GM12878 (cell line): ENCODE measurements at regions not wholly inside any gene's neighbourhood (a gene's known extent, or its start where the extent isn't known, plus 50 kb on each side); places are given as distances from the start of the nearest gene placed in this dataset.

Source experiments
- ATAC-seq: fragments of 200-7000 bp; cut with Tn5 transposase; 3 replicates; pipeline ENCODE4 v1.9.1; 2020; ENCODE audit warnings: mild to moderate bottlenecking, moderate library complexity
- BruUV-seq: library from RNA; stranded (reverse); fragments of 400-500 nt; replicated peaks from 2 replicates; lab custom pipeline; 2021; lab: Mats Ljungman, UMichigan
- CTCF ChIA-PET: fragments of 300-600 bp; sonication (Branson Sonifier 250); formaldehyde crosslinking; extraction: SDS; loops from one replicate; lab custom pipeline; 2021; ENCODE audit warnings: inconsistent platforms; lab: Yijun Ruan, JAX
- POLR2A ChIA-PET: fragments of 350-600 bp; formaldehyde crosslinking; extraction: SDS; loops from one replicate; lab custom pipeline; 2021; ENCODE audit warnings: inconsistent platforms; lab: Charles Lee
- RAD21 ChIA-PET: fragments of 300-600 bp; sonication (Branson Sonifier 250); formaldehyde crosslinking; loops from one replicate; lab custom pipeline; 2023; ENCODE audit warnings: antibody characterized with exemption; ENCODE audit not compliant: unreplicated experiment; lab: Charles Lee
- SMC1A ChIA-PET: fragments of 300-600 bp; sonication (Branson Sonifier 250); formaldehyde crosslinking; loops from one replicate; lab custom pipeline; 2023; ENCODE audit not compliant: unreplicated experiment, uncharacterized antibody; lab: Charles Lee
- DNase-seq: peaks from one replicate; pipeline ENCODE4 v3.0.0-alpha.2; 2011; ENCODE audit warnings: low read depth, low spot score
- FAIRE-seq: peaks from 3 replicates; lab custom pipeline; 2011; peaks lifted over from hg19 to GRCh38; lab: Jason Lieb, UNC
- H2AFZ ChIP-seq: 2 replicates; pipeline ENCODE4 v1.6.0; 2011; ENCODE audit warnings: low read depth, low read length, control low read depth; ENCODE audit not compliant: control insufficient read depth
- H3K27ac ChIP-seq: 2 replicates; pipeline ENCODE4 v1.5.1; 2011; ENCODE audit warnings: control low read depth; ENCODE audit not compliant: control insufficient read depth, insufficient read depth
- H3K27me3 ChIP-seq, 2 experiments: replicated peaks in 1 of 2; 2 replicates each; pipeline versions ENCODE4 v1.6.0 to v1.6.1; 2011; ENCODE audit warnings: low read length in 1 of 2; ENCODE audit not compliant: control insufficient read depth in 2 of 2, insufficient read depth in 2 of 2
- H3K36me3 ChIP-seq, 2 experiments: 2 replicates each; pipeline ENCODE4 v1.5.1; 2011; ENCODE audit warnings: low read length in 1 of 2; ENCODE audit not compliant: control insufficient read depth in 2 of 2, insufficient read depth in 2 of 2
- H3K4me1 ChIP-seq: 2 replicates; pipeline ENCODE4 v1.6.1; 2011; ENCODE audit warnings: mild to moderate bottlenecking, low read length, moderate library complexity, mixed read lengths; ENCODE audit not compliant: control insufficient read depth, insufficient read depth
- H3K4me2 ChIP-seq: 2 replicates; pipeline ENCODE4 v1.6.0; 2011; ENCODE audit warnings: control low read depth; ENCODE audit not compliant: control insufficient read depth, insufficient read depth
- H3K4me3 ChIP-seq: fragments of 200-600 bp; sonication (generic); 2 replicates; pipeline ENCODE4 v1.5.1; 2016
- H3K79me2 ChIP-seq: 2 replicates; pipeline ENCODE4 v1.6.0; 2011; ENCODE audit warnings: low read length; ENCODE audit not compliant: control insufficient read depth, insufficient read depth
- H3K9ac ChIP-seq: 2 replicates; pipeline ENCODE4 v1.8.0; 2011; ENCODE audit warnings: low read length, control low read depth, mixed read lengths; ENCODE audit not compliant: control insufficient read depth, insufficient read depth
- H3K9me3 ChIP-seq: replicated peaks from 3 replicates; pipeline ENCODE4 v1.5.1; 2011; ENCODE audit warnings: mild to moderate bottlenecking, low read length; ENCODE audit not compliant: control insufficient read depth, insufficient read depth
- H4K20me1 ChIP-seq: 2 replicates; pipeline ENCODE4 v1.6.0; 2011; ENCODE audit not compliant: control insufficient read depth, insufficient read depth
- BHLHE40 ChIP-seq, 2 experiments: fragments of 450-650 bp in 1 of 2; IDR thresholded peaks; 2 replicates each; pipeline ENCODE4 v1.6.1; 2011 to 2017; ENCODE audit warnings: low read depth in 2 of 2, borderline replicate concordance in 1 of 2, improper control_type of control experiment in 1 of 2, low read length in 1 of 2, mild to moderate bottlenecking in 1 of 2
- CHD4 ChIP-seq: fragments of 200-600 bp; sonication (generic); IDR thresholded peaks from 2 replicates; pipeline ENCODE4 v1.6.1; 2016; ENCODE audit warnings: mild to moderate bottlenecking
- CREB1 ChIP-seq: IDR thresholded peaks from 2 replicates; pipeline ENCODE4 v1.6.1; 2012; ENCODE audit warnings: low read depth, mild to moderate bottlenecking, inconsistent platforms
- ELK1 ChIP-seq: IDR thresholded peaks from 2 replicates; pipeline ENCODE4 v1.6.1; 2012; ENCODE audit warnings: low read depth, low read length, improper control_type of control experiment
- ESRRA ChIP-seq: IDR thresholded peaks from 2 replicates; pipeline ENCODE4 v1.6.1; 2012; ENCODE audit warnings: mild to moderate bottlenecking, low read length, improper control_type of control experiment
- JUND ChIP-seq: IDR thresholded peaks from 2 replicates; pipeline ENCODE4 v1.6.1; 2012; ENCODE audit warnings: low read depth, mild to moderate bottlenecking, low read length, improper control_type of control experiment, moderate library complexity
- MTA2 ChIP-seq: fragments of 450-650 bp; IDR thresholded peaks from 2 replicates; pipeline ENCODE4 v1.6.1; 2016; ENCODE audit warnings: low read depth, mild to moderate bottlenecking, moderate library complexity
- NBN ChIP-seq: fragments of 450-650 bp; IDR thresholded peaks from 2 replicates; pipeline ENCODE4 v1.6.1; 2016
- NFYA ChIP-seq: IDR thresholded peaks from 2 replicates; pipeline ENCODE4 v1.6.1; 2011; ENCODE audit warnings: low read depth, mild to moderate bottlenecking, low read length, improper control_type of control experiment, borderline replicate concordance
- NR2C1 ChIP-seq: fragments of 450-650 bp; IDR thresholded peaks from 2 replicates; pipeline ENCODE4 v1.6.1; 2017; ENCODE audit warnings: antibody characterized with exemption, mild to moderate bottlenecking, moderate library complexity
- NRF1 ChIP-seq: conservative IDR thresholded peaks from 2 replicates; pipeline ENCODE4 v1.6.1; 2011; ENCODE audit warnings: mild to moderate bottlenecking, low read depth, low read length, improper control_type of control experiment
- PAX8 ChIP-seq: fragments of 450-650 bp; IDR thresholded peaks from 2 replicates; pipeline ENCODE4 v1.6.1; 2017; ENCODE audit warnings: mild to moderate bottlenecking, moderate library complexity
- POLR2AphosphoS2 ChIP-seq: IDR thresholded peaks from 2 replicates; pipeline ENCODE4 v1.6.1; 2011; ENCODE audit warnings: low read depth, mild to moderate bottlenecking, low read length, improper control_type of control experiment, moderate library complexity
- RELA ChIP-seq: fragments of 450-650 bp; IDR thresholded peaks from 2 replicates; pipeline ENCODE4 v1.8.0; 2014; ENCODE audit warnings: borderline replicate concordance; ENCODE audit not compliant: partially characterized antibody
- RUNX3 ChIP-seq: IDR thresholded peaks from 2 replicates; pipeline ENCODE4 v1.6.1; 2012; ENCODE audit warnings: low read length, inconsistent platforms
- SP1 ChIP-seq: IDR thresholded peaks from one replicate; pipeline ENCODE4 v1.6.1; 2011; ENCODE audit warnings: low read depth, low read length
- STAT1 ChIP-seq: fragments of 450-650 bp; conservative IDR thresholded peaks from 2 replicates; pipeline ENCODE4 v1.6.1; 2014; ENCODE audit warnings: antibody characterized with exemption, mild to moderate bottlenecking
- ZNF24 ChIP-seq: fragments of 450-650 bp; IDR thresholded peaks from 2 replicates; pipeline ENCODE4 v1.6.1; 2017; ENCODE audit warnings: antibody characterized with exemption, mild to moderate bottlenecking
- ZNF592 ChIP-seq: fragments of 450-650 bp; IDR thresholded peaks from 2 replicates; pipeline ENCODE4 v1.6.1; 2017; ENCODE audit warnings: mild to moderate bottlenecking, moderate library complexity
- WGBS: methylation state at CpG from one replicate; pipeline ENCODE4 v1.1.6; 2016; ENCODE audit warnings: low lambda C conversion rate; ENCODE audit not compliant: insufficient replicate concordance, insufficient coverage; ENCODE audit errors: missing lambda C conversion rate; 5-methylcytosine and 5-hydroxymethylcytosine counted together
- in situ Hi-C: fragments of 300-500 bp; cut with MboI; formaldehyde crosslinking; loops from 9 replicates; pipeline ENCODE4 v1.14.3; 2018; ENCODE audit warnings: mixed read lengths
- intact Hi-C: fragments of 100-400 bp; cut with micrococcal nuclease; formaldehyde crosslinking; loops from one replicate; pipeline ENCODE4 v1.14.2; 2022; ENCODE audit not compliant: unreplicated experiment

GRCh38 chr10:78162853-78163252 is 129.2 kb downstream of the RPS24 start:
- Histone ChIP-seq H3K36me3 (no peaks in the 10 kb centered on the region), H3K27ac (no peak overlapping the region), H4K20me1 (no peaks in the 10 kb centered on the region), H3K79me2 (no peaks in the 10 kb centered on the region), H3K9ac (no peak overlapping the region), H3K4me3 (no peak overlapping the region), H3K4me1 (no peaks in the 10 kb centered on the region), H3K4me2 (no peak overlapping the region), H3K27me3 (peaks cover 0 to 1% of the 10 kb centered on the region in 2 experiments; a peak in 2 of 4 replicates), H2AFZ (no peak overlapping the region), H3K9me3 (no peaks in the 10 kb centered on the region)
- ChIA-PET SMC1A (no interaction called here), RAD21 (no interaction called here), POLR2A (no interaction called here), CTCF (no interaction called here)
- in situ Hi-C loops = no loop called here
- FAIRE-seq (no peak), ATAC-seq (no peak), DNase-seq (no peak)
- no TSS peak for BruUV-seq
- TF ChIP-seq NBN = no peak
- TF ChIP-seq PAX8 = no peak
- TF ChIP-seq ELK1 = no peak
- TF ChIP-seq SP1 = no peak
- TF ChIP-seq NFYA = no peak
- no peak for TF ChIP-seq RUNX3
- no peak for TF ChIP-seq ZNF24
- TF ChIP-seq JUND = no peak
- no peak for TF ChIP-seq POLR2AphosphoS2
- TF ChIP-seq STAT1 = no peak
- TF ChIP-seq CREB1 = no peak
- no peak for TF ChIP-seq NR2C1
- no peak for TF ChIP-seq CHD4
- TF ChIP-seq ZNF592 = no peak
- TF ChIP-seq MTA2 = no peak
- TF ChIP-seq BHLHE40 (IDR thresholded peaks at IDR 0.05; ENCODE audit: borderline replicate concordance in 1 of 2, low read depth in 2 of 2, low read length in 1 of 2) = no peak
- no peak for TF ChIP-seq ESRRA
- TF ChIP-seq RELA = no peak
- TF ChIP-seq NRF1 = no peak
- 79% methylated on average over 3 of the region's 3 CpGs for whole genome bisulfite sequencing
- intact Hi-C loops = no loop called here
